Kidney (tissue), 13 donors: ENCODE measurements at regions not wholly inside any gene's neighbourhood (a gene's known extent, or its start where the extent isn't known, plus 50 kb on each side); places are given as distances from the start of the nearest gene placed in this dataset.
"Not testable (repeated sequence)": the region's sequence is repeated elsewhere in the genome, so short reads cannot be mapped to it uniquely, and the experiment has no call there.

Source experiments
- DNase-seq, 5 donors: peaks; one replicate each; pipeline ENCODE4 v3.0.0-alpha.2; 2013 to 2020
- FAIRE-seq: peaks from 2 replicates; lab custom pipeline; 2012; peaks lifted over from hg19 to GRCh38; lab: Jason Lieb, UNC
- H3K27ac ChIP-seq, 2 donors: one replicate each; pipeline ENCODE4 v1.7.0; 2013; ENCODE audit warnings: low read depth in 2 of 2, low read length in 2 of 2, inconsistent platforms in 1 of 2
- H3K27me3 ChIP-seq: one replicate; pipeline ENCODE4 v1.7.1; 2013; ENCODE audit warnings: low read length, inconsistent platforms; ENCODE audit not compliant: control insufficient read depth, insufficient read depth
- H3K36me3 ChIP-seq, 3 donors: one replicate each; pipeline versions ENCODE4 v1.7.0 to v1.7.1; 2013; ENCODE audit warnings: low read length in 3 of 3, control low read depth in 1 of 3, inconsistent platforms in 1 of 3; ENCODE audit not compliant: insufficient read depth in 3 of 3, control insufficient read depth in 2 of 3
- H3K4me1 ChIP-seq, 3 donors: one replicate each; pipeline versions ENCODE4 v1.7.0 to v1.7.1; 2013; ENCODE audit warnings: low read length in 3 of 3, inconsistent platforms in 1 of 3, low read depth in 1 of 3; ENCODE audit not compliant: control insufficient read depth in 2 of 3, insufficient read depth in 2 of 3
- H3K4me3 ChIP-seq, 3 donors: one replicate each; pipeline versions ENCODE4 v1.7.0 to v1.8.1; 2013; ENCODE audit warnings: low read length in 3 of 3, control low read depth in 1 of 3, inconsistent platforms in 1 of 3
- H3K9ac ChIP-seq, 3 donors: one replicate each; pipeline versions ENCODE4 v1.7.0 to v1.7.1; 2013; ENCODE audit warnings: low read length in 3 of 3, control low read depth in 1 of 3, inconsistent platforms in 1 of 3
- H3K9me3 ChIP-seq, 3 donors: one replicate each; pipeline versions ENCODE4 v1.7.0 to v1.7.1; 2013; ENCODE audit warnings: low read length in 3 of 3, control low read depth in 1 of 3, inconsistent platforms in 1 of 3; ENCODE audit not compliant: control insufficient read depth in 2 of 3, insufficient read depth in 1 of 3
- CTCF ChIP-seq: IDR thresholded peaks from 3 replicates; pipeline ENCODE4 v1.5.1; 2012; ENCODE audit warnings: mild to moderate bottlenecking, moderate library complexity, borderline replicate concordance; ENCODE audit not compliant: insufficient read depth; ENCODE audit errors: extremely low read depth
- intact Hi-C: fragments of 100-400 bp; cut with DNase I; formaldehyde crosslinking; loops from one replicate; pipeline ENCODE4 v1.11.1; 2022
- donor health status: control.
- donor health status: control.
- donor health status: control.
- donor health status: control.
- donor health status: control.
- donor health status: DM: yes; HTN: yes; CAD: no.
- donor health status: Normal renal cell carcinoma (clear cell type).

- DNase-seq, H3K4me1 ChIP-seq, intact Hi-C loops, H3K4me3 ChIP-seq, FAIRE-seq, H3K9ac ChIP-seq, H3K36me3 ChIP-seq, H3K27me3 ChIP-seq, H3K27ac ChIP-seq: not testable (repeated sequence)
- peaks cover 0 to 19% (median 0%) of the 10 kb centered on the region in 3 donors for H3K9me3 ChIP-seq
These were observed 160.5 kb downstream of the OR4A47 start for GRCh38 chr11:48649064-48649463.

- DNase-seq (no peak), FAIRE-seq (no peak)
- intact Hi-C loops, result no loop called here
- Histone ChIP-seq H3K27ac (no peak overlapping the region), H3K27me3 (no peaks in the 10 kb centered on the region), H3K9me3 (peaks cover 0 to 32% (median 9%) of the 10 kb centered on the region in 3 donors), H3K4me3 (no peak overlapping the region), H3K4me1 (no peaks in the 10 kb centered on the region), H3K9ac (no peak overlapping the region), H3K36me3 (no peaks in the 10 kb centered on the region)
- TF ChIP-seq CTCF, result no peak
These were observed 180.6 kb downstream of the OR4A47 start for GRCh38 chr11:48669146-48669545.

- Histone ChIP-seq H3K9ac (no peak overlapping the region), H3K36me3 (no peaks in the 10 kb centered on the region), H3K9me3 (peaks cover 0 to 12% (median 6%) of the 10 kb centered on the region in 3 donors), H3K27ac (no peak overlapping the region), H3K4me3 (no peak overlapping the region), H3K27me3 (no peaks in the 10 kb centered on the region), H3K4me1 (no peaks in the 10 kb centered on the region)
- intact Hi-C loops, result no loop called here
- DNase-seq, result no peak
- no peak for FAIRE-seq
- TF ChIP-seq CTCF, result no peak
These were observed 187.4 kb downstream of the OR4A47 start for GRCh38 chr11:48675945-48676344.

GRCh38 chr11:48683226-48683720, 194.7 kb downstream of the OR4A47 start:
- H3K4me1 ChIP-seq, result no peaks in the 10 kb centered on the region
- TF ChIP-seq CTCF, result no peak
- peaks cover 0 to 6% (median 6%) of the 10 kb centered on the region in 3 donors for H3K9me3 ChIP-seq
- intact Hi-C loops, result no loop called here
- H3K27me3 ChIP-seq, result no peaks in the 10 kb centered on the region
- DNase-seq, result peak in 1 of 5 donors; percentile 10
- H3K36me3 ChIP-seq, result no peaks in the 10 kb centered on the region
- no peak for FAIRE-seq
- no peak overlapping the region for H3K9ac ChIP-seq
- no peak overlapping the region for H3K27ac ChIP-seq
- no peak overlapping the region for H3K4me3 ChIP-seq

GRCh38 chr11:48729503-48729902, 240.9 kb downstream of the OR4A47 start:
- H3K27ac ChIP-seq, H3K27me3 ChIP-seq, H3K4me3 ChIP-seq, DNase-seq, H3K36me3 ChIP-seq, H3K9ac ChIP-seq, intact Hi-C loops, FAIRE-seq, H3K4me1 ChIP-seq: not testable (repeated sequence)
- peaks cover 0 to 22% (median 3%) of the 10 kb centered on the region in 3 donors for H3K9me3 ChIP-seq

DNA sequence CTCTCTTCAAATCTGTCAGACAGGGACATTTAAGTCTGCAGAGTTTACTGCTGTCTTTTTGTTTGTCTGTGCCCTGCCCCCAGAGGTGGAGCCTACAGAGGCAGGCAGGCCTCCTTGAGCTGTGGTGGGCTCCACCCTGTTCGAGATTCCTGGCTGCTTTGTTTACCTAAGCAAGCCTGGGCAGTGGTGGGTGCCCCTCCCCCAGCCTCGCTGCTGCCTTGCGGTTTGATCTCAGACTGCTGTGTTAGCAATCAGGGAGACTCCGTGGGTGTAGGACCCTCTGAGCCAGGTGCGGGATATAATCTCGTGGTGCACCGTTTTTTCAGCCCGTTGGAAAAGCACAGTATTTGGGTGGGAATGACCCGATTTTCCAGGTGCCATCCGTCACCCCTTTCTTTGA, 233.6 kb downstream of the TRIM51G start:
- H3K4me3 ChIP-seq, intact Hi-C loops, H3K9ac ChIP-seq, H3K27ac ChIP-seq, FAIRE-seq, H3K36me3 ChIP-seq, H3K9me3 ChIP-seq, H3K27me3 ChIP-seq, H3K4me1 ChIP-seq, DNase-seq: not testable (repeated sequence)
